HG03196 (cell line): ENCODE measurements at regions not wholly inside any gene's neighbourhood (a gene's known extent, or its start where the extent isn't known, plus 50 kb on each side); places are given as distances from the start of the nearest gene placed in this dataset.

ENCODE experiments used
- ATAC-seq: cut with Tn5 transposase; IDR thresholded peaks from one replicate; pipeline ENCODE4 v1.9.1; 2021; ENCODE audit not compliant: unreplicated experiment

DNA sequence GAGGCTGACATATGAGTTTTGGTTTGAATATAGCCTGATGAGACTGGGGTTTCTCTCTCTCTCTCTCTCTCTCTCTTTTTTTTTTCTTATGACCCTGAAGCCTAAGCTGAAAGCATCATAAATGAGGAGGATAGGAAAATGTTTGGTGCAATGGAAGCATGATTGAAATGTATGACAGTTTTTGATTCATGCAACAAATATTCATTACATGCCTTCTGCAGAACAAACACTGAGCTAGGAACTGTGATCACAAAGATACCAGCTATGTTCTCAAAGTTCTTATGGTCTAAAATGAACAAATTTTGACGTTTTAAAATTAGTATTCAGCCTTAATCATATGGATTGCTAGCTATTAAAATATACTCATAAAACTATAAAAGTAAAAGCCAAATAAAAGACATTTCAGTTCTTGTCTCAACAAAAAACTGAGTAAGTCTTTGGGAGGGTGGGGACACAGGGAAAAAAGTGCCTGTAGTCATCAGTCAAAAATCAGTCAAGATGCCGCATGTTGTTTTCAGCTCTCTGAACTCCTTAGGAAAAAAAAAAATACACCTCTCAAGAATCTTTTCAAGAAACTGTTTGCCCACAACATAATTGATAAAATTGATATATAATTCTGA lies 57.2 kb downstream of the NKX6-1 start:
- ATAC-seq = no peak

GRCh38 chr4:84439996-84440395 lies 59.1 kb downstream of the NKX6-1 start:
- no peak for ATAC-seq

DNA sequence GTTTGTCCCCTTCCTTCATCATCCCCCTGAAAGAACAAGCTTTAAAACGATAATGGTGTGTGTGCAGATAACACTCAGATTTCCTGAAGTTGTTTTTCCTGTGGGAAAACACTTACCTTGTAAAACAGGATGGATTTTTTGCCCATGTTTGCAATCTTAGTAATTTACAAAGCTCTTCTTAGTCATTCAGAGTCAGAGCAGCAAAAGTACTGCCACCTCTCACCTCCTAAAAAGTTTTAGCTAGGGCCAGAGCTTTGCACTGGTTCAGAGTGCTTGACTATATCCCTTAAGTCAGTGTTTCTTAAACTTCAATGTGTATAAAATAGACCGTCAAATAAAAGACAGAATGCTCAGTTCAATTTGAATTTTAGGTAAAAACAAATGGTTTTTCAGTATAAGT lies 62.3 kb downstream of the NKX6-1 start:
- no peak for ATAC-seq

DNA sequence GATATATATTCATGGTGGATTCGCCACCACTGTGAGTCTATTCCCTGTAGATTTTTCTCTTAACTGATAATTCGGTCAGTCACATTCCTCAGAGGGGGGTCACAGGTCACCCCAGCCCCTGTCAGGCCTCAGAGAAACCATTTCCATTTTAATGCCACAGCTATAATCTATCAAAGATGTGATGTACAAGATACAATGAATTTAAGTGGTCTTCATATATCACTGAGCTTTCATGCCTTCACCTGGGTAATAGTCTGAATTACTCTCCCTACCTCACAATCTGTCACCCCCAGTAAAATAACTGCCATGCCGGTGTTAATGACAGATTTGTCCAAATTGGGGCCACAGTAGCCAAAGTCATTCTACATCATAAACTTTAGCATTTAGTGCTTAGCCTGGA lies 64.7 kb downstream of the NKX6-1 start:
- no peak for ATAC-seq

GRCh38 chr4:84433633-84434222 lies 65.4 kb downstream of the NKX6-1 start:
- no peak for ATAC-seq

DNA sequence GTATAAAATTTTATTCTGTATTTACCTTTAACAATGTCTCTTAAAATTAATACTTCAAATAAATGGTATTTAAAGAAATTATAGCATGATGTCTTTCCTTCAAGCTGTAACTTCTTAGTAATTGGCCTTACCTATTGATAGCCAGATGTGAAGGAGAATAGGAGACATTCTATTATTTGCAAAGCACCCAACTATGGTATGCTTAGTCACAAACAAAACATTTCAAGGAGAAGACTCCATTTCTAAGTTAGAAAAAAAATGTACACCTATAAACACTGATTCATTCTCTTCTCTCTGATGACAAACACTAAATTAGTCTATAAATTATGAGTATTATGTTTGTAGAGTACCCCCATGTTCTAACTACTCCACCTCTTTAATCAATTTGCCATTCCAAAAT lies 66.4 kb downstream of the NKX6-1 start:
- ATAC-seq = no peak

DNA sequence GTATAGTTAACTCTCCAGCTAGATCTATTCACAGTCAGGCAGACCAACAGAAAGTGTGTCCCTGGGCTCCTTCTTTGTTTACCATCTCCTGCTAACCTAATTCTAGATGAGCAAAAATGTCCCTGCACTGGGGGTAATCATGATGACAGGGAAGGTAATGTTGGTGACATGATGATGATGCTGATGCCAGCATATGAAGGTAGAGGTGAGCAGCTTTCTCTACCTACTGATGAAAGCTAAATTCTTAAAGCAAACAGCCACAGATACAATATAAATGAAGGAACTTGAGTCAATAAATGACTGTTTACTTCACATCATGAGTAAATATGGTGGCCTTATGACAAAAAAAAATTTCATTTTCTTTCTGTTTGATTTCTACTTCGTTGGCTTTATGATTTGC lies 78.5 kb downstream of the NKX6-1 start:
- no peak for ATAC-seq

DNA sequence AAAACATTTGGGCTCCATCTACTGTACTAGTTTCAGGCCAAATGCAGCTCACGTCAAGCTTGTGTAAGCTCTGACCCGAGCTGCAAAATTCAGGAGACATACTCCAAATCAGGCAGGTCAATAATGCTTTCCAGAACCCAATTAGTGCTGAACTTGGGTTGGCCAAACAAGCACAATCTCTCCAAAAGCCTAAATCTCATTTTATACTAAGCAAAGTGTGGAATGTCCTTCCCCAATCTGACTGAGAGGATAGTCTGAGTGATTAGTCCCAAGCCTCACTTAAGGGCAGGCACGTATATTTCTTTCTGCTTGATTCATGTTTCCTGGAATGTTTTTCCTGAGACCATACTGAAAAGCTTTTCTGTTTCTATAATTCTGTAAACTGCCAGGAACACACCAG lies 79.9 kb downstream of the NKX6-1 start:
- no peak for ATAC-seq

DNA sequence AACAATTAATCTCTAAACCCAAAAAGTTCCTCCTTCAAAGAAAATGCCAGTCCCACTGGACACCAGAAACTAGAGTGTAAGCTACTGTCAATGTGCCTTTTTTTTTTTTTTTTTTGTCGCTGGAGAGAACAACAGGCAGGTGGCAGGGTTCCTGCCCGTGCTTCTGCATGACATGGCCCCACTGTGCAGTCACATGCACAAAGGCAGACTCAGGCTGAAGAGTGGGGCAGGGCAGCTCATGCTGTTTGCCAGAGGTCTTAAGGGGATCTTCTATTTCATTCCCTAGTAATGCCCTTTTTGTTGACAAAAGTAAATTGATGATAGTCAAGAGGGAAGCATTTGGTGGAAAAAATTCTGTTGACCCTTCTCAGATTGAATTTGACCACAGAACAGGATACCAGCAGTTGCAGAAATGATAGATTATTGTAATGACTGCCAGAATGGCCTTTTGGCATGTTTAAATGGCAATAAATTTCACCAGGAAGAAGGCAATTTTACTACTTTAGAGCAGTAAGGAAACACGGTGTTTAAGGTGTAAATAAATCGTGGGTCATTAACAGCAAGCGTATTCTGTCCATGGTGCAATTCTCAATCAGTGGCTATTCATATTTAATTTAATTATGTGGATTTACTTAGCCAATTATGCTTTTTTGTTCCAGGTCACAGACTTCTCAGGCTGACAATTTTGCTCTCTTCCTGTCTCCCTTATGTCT lies 80.9 kb downstream of the NKX6-1 start:
- no peak for ATAC-seq

DNA sequence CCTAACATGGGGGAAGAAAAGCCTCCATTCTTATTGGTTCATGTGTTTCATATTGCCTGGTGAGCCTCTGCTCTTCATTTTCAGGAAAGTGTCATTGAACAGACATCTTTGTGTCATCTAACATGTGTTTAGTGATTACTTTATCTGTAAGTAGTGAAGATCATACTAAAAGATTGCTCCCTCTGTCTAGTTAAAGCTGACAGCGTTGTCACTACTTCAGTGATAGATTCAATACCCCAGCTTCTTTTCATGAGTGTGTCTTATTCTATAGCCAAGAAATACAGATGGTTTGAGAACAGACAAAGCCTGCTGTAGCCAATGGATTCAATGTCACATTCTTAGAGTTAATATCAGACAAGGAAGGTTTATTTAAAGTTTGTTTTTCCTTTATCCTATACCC lies 85.1 kb downstream of the NKX6-1 start:
- no peak for ATAC-seq

DNA sequence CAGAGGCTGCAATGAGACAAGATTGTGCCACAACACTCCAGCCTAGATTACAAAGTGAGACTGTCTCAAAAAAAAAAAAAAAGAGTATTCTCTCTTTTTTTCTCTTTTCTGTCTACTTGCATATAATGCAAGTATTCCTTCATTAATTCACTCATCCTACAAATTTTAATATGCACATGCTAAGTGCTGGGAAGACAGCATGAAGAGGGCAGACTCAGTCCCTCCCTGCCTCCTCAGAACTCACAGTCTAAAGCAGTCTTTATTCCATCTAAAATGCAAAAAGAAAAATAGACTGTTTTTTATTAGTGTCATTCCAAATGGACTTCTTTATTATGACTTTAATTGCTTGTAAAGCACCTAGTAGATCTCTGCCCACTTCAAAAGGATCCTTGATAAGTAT lies 85.6 kb downstream of the NKX6-1 start:
- ATAC-seq = no peak

DNA sequence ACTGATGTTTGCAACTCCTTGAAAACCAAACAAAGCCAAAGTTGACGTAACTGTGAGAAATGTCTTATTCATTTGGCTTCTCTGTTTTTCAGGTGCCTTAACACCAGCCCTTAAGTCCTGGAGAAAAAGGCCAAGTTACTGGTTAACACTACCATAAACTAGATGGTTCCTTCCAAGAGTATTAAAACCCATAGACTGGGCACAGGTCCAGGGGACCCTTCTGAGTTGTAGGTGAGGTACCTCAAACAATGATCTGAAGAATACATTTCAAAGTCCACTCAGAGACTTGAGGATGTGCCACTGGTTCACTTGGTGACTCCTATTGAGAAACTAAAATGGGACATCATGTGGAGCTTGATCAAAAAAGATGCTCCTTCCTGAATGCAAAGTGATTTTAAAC lies 87.0 kb downstream of the NKX6-1 start:
- ATAC-seq = no peak

DNA sequence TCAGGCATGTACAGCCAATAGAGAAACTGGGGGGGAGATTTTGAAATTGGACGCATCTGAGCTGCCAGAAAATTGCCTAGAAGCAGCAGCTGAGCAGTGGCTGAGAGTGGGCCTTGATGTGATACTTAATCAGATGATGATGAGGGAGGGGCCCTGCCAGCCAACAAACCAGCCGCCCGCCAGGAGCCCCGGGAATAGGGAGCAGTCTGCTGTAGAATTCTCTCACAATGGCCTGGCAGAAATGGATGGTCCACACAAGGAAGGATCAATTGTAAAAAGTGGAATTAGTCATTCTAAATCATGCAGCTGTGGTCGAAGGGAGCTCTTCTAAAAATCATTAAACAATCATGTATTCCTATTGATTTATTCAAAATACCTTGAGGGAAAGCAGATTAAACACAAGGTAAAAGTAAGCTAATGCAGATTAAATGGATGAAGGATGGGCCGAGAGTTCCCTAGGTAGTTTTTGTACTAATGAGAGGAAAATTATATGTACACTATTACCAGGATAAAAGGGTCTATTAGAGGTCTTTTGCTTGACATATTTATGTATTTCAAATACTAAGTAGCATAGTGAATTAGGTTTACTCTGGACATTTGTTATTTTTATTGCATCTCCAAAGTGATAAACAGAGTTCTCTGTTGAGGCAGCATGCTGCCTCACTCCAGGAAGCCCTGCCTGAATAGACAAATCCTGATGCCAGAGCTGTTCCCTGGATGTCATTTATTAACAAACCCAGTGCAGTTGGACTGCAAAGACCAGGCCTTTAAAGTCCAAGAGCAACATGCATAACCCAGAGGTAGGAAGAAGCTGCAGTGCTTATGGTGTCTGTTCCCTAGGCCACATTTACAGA lies 91.3 kb downstream of the NKX6-1 start:
- no peak for ATAC-seq

GRCh38 chr4:84403656-84404055 lies 95.4 kb downstream of the NKX6-1 start:
- ATAC-seq = no peak

DNA sequence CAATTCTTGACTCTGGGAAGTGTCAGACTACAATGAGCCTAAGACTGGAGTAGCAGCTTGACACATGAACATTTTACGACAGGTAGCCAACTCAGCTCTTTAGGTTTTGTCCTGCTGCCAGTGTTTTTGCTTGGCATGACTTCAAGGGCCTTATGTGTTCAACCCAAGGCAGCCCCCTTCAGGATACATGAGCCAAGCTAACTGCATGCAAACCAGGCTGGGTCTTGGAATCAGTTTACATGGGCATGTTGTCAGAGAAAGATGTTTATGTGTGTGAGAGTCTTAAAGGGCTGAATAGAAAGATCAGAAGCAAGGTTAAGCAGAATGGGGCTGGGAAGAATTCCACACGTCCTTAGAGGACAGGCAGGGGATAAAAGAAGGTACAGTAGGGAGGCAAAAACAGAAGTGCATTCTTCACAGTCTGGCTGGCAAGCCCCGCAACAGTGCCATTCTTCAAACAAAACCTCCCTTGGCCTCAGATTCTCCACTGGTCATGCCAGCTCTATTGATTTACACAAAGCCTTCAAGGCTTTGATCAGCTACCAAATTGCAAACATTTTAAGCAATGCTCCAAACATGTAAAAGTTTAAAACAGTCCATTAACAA lies 97.3 kb downstream of the NKX6-1 start:
- ATAC-seq = no peak

DNA sequence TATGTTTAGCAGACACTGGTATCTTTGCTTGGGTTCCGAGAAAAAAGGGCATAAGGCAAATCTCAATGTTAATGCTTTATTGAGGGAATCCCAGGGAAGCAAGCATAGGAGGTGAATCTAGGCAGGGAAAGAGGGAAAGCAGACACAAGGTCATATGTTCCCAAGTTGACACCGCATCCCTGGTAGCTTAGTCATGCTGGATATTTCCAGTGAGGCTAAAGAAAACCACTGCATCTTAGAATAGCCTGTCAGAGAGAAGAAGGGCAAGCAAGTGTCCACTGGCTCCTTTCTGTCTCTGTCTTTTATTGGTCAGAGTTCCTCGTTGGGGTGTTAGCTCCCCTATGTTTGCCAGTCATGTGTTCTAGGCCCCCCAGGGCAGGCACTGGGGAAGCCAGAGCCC lies 104.7 kb downstream of the NKX6-1 start:
- no peak for ATAC-seq

DNA sequence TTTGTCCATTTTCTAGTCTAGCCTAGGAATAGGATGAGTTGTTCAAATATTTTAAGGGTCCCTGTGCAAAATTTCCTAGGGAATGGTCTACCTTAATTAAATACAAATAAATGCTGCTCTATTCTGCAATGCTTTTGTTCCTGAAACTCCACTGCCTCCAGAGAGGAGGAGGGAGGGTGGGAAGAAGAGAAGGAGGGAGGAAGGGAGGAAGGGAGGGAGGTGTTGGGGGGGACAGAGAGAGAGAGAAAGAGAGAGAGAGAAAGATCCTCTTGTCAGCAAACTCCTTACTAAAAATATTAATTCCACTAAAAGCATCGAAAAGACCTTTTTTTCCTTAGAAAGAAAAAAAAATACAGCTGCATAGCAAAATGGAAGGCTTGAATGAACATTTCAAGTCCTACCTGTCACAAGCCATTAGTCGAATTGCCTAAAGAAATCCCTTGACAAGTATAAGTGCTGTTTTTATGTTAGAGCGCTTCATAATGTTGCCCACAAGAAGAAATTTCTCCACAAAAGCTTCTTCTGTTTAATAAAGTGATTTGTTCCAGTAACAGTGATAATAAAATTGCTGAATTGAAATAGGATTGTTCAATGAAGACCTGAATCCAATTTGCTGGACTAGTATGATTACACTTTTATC lies 106.0 kb downstream of the NKX6-1 start:
- no peak for ATAC-seq

GRCh38 chr4:84389406-84389805 lies 109.7 kb downstream of the NKX6-1 start:
- ATAC-seq = no peak

DNA sequence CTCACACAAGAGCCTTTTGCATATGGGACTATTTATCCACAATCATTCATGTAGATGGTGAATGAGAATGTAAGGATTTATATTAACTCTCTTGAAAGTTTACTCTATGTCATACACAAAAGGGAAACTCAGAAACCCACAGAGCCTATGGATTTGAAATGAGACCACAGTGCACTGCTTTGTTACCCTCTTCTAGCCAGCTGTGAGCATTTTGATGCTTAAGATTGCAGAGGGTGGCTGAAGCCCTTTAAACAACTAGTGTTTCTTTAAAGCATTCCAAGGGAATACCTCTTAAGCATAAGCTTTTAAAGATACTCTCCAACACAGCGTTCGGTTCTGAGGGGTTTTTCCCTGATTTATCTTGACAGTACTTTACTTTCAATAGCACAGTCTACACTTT lies 113.9 kb downstream of the NKX6-1 start:
- no peak for ATAC-seq

- ATAC-seq = no peak
These were observed 114.3 kb downstream of the NKX6-1 start for GRCh38 chr4:84384801-84385200.

DNA sequence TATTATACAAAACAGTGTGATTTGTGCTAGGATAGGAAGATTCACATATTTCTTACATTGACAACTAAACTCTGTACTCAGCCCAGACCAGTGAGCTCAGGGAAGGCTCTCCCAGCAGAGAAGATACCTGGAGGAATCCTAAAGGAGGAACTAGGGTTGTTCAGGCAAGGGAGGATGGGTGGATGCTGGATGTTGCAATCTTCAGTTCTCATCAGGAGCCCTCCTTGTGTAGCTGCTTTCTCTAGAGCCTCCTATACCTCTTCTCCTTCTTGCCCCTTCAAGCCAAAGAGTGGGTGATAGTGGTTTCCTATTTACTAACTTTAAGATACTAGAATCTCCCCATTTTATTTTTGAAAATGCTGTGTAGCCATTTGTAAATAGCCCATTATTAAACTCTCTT lies 117.3 kb downstream of the NKX6-1 start:
- no peak for ATAC-seq
